ENCODE measurements at regions not wholly inside any gene's neighbourhood (a gene's known extent, or its start where the extent isn't known, plus 50 kb on each side); places are given as distances from the start of the nearest gene placed in this dataset.

GRCh38 chr5:92594031-92594430 lies 987.0 kb downstream of the NR2F1-AS1 start:
- no peak for TF ChIP-seq CTCF (conservative IDR thresholded peaks at IDR 0.05 in 1 of 2, IDR thresholded peaks at IDR 0.05 in 1 of 2; ENCODE audit: extremely low read depth in 1 of 2, insufficient read depth in 1 of 2, low read depth in 1 of 2, low read length in 2 of 2)
- TF ChIP-seq EZH2 (IDR thresholded peaks at IDR 0.05; ENCODE audit: borderline replicate concordance, low read length) = no peak
